Spleen (tissue), 7 donors: ENCODE measurements at regions not wholly inside any gene's neighbourhood (a gene's known extent, or its start where the extent isn't known, plus 50 kb on each side); places are given as distances from the start of the nearest gene placed in this dataset.

ENCODE experiments used
- POLR2A ChIP-seq, 3 donors: fragments of 450-650 bp; IDR thresholded peaks; one replicate each; pipeline ENCODE4 v1.5.1; 2017; ENCODE audit warnings: antibody characterized with exemption in 3 of 3, mild to moderate bottlenecking in 1 of 3
- TF ChIP-seq, protein P1 (sequence below), 11 experiments: fragments of 200-600 bp in 7 of 11; fragments of 450-650 bp in 4 of 11; sonication (generic) in 4 of 11; IDR thresholded peaks in 8 of 11; conservative IDR thresholded peaks in 3 of 11; 1 replicate in 7 of 11; 2 replicates in 4 of 11; pipeline versions ENCODE4 v1.4.0 to v1.8.0; 2016 to 2021; ENCODE audit warnings: antibody characterized with exemption in 11 of 11, inconsistent platforms in 4 of 11, mild to moderate bottlenecking in 1 of 11
- donor health status: DM: no; HTN: no; CAD: no; lungs with moderate emphysema.
- donor health status: DM: no; HTN: no; CAD: no.
- donor health status: DM: no; HTN: no; CAD: no.

DNA sequence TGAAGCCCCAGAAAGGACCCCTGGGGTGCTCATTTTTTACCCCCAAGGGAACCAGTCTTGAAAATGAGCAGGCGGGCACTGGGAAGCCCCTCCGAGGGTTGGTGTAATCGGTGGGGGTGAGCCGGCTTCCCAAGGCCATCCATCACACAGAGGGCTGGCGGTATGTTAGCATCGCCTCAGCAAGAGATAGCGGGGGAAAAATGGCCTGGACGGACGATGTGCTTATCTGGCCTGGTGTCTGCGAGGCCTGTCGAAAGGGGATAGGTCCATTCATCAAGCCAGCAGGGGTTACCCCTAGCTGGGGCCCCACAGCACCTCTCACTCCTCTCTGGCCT lies 188.9 kb downstream of the IRF8 start:
- TF ChIP-seq, protein P1, sequence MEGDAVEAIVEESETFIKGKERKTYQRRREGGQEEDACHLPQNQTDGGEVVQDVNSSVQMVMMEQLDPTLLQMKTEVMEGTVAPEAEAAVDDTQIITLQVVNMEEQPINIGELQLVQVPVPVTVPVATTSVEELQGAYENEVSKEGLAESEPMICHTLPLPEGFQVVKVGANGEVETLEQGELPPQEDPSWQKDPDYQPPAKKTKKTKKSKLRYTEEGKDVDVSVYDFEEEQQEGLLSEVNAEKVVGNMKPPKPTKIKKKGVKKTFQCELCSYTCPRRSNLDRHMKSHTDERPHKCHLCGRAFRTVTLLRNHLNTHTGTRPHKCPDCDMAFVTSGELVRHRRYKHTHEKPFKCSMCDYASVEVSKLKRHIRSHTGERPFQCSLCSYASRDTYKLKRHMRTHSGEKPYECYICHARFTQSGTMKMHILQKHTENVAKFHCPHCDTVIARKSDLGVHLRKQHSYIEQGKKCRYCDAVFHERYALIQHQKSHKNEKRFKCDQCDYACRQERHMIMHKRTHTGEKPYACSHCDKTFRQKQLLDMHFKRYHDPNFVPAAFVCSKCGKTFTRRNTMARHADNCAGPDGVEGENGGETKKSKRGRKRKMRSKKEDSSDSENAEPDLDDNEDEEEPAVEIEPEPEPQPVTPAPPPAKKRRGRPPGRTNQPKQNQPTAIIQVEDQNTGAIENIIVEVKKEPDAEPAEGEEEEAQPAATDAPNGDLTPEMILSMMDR (IDR thresholded peaks at IDR 0.05 in 8 of 11, conservative IDR thresholded peaks at IDR 0.05 in 3 of 11), result no peak
- no peak for TF ChIP-seq POLR2A (IDR thresholded peaks at IDR 0.05)
